ENCODE measurements at regions not wholly inside any gene's neighbourhood (a gene's known extent, or its start where the extent isn't known, plus 50 kb on each side); places are given as distances from the start of the nearest gene placed in this dataset.

DNA sequence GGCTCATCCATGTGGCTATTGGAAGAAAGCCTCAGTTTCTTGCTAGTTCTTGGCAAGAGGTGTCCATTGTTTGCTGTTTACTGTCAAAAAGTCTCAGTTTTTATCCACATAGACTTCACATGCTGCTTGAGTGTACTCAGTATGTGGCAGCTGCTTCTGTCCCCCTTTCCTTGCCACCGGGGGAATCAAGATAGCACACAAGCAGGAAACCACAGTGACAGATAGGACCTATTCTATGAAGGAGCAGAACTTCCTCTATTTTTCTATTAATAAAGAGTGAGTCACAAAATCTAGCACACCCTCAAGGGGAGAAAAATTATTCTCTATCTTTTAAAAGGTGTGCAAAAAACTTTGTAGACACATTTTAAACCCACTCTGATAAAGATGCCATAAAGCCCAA lies 121.4 kb upstream of the GMNC start:
- TF ChIP-seq CTCF (IDR thresholded peaks at IDR 0.05) (no peak), EZH2 (IDR thresholded peaks at IDR 0.05; ENCODE audit: borderline replicate concordance, insufficient read depth, low read depth, low read length, poor library complexity, severe bottlenecking) (no peak)

Measured in B cell (primary cell).